Fibroblast of lung (primary cell): ENCODE measurements at regions not wholly inside any gene's neighbourhood (a gene's known extent, or its start where the extent isn't known, plus 50 kb on each side); places are given as distances from the start of the nearest gene placed in this dataset.

Experiments used
- EZH2 ChIP-seq: IDR thresholded peaks from 2 replicates; pipeline ENCODE4 v1.5.1; 2012; ENCODE audit warnings: low read length, control low read depth, mild to moderate bottlenecking; ENCODE audit errors: missing control alignments
- TF ChIP-seq, protein P1 (sequence below), 2 donors: IDR thresholded peaks in 1 of 2; conservative IDR thresholded peaks in 1 of 2; 1 replicate in 1 of 2; 2 replicates in 1 of 2; pipeline ENCODE4 v1.5.1; 2011 to 2012; ENCODE audit warnings: low read length in 2 of 2, control low read depth in 1 of 2, inconsistent platforms in 1 of 2, low read depth in 1 of 2, mild to moderate bottlenecking in 1 of 2

DNA sequence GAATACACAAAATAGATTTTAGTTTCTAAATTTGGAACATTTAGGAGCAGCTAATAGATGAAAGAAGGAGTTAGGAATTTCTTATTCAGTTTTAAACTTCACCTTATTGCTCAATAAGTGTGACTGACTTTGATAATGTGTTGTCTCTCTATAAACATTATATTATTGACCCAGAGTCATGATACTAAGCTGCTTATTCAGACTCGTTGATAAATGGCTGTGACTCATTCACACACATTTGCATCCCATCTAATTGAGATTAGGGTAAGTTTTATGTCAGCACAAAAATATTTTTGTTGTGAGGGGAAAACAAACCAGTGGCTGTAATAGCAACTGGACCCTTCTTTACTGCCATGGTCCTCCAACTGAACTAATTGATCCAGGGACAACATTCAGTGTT lies 137.6 kb downstream of the GOLIM4 start:
- TF ChIP-seq, protein P1, sequence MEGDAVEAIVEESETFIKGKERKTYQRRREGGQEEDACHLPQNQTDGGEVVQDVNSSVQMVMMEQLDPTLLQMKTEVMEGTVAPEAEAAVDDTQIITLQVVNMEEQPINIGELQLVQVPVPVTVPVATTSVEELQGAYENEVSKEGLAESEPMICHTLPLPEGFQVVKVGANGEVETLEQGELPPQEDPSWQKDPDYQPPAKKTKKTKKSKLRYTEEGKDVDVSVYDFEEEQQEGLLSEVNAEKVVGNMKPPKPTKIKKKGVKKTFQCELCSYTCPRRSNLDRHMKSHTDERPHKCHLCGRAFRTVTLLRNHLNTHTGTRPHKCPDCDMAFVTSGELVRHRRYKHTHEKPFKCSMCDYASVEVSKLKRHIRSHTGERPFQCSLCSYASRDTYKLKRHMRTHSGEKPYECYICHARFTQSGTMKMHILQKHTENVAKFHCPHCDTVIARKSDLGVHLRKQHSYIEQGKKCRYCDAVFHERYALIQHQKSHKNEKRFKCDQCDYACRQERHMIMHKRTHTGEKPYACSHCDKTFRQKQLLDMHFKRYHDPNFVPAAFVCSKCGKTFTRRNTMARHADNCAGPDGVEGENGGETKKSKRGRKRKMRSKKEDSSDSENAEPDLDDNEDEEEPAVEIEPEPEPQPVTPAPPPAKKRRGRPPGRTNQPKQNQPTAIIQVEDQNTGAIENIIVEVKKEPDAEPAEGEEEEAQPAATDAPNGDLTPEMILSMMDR (conservative IDR thresholded peaks at IDR 0.05 in 1 of 2, IDR thresholded peaks at IDR 0.05 in 1 of 2; ENCODE audit: low read depth in 1 of 2, low read length in 2 of 2), result no peak
- no peak for TF ChIP-seq EZH2
